ENCODE measurements at regions not wholly inside any gene's neighbourhood (a gene's known extent, or its start where the extent isn't known, plus 50 kb on each side); places are given as distances from the start of the nearest gene placed in this dataset.
"Not testable (repeated sequence)": the region's sequence is repeated elsewhere in the genome, so short reads cannot be mapped to it uniquely, and the experiment has no call there.

GRCh38 chr22:44619560-44620128 is 82.4 kb upstream of the PRR5 start:
- not testable (repeated sequence) for H3K9me3 Mint-ChIP-seq (ENCODE audit: insufficient read depth)

DNA sequence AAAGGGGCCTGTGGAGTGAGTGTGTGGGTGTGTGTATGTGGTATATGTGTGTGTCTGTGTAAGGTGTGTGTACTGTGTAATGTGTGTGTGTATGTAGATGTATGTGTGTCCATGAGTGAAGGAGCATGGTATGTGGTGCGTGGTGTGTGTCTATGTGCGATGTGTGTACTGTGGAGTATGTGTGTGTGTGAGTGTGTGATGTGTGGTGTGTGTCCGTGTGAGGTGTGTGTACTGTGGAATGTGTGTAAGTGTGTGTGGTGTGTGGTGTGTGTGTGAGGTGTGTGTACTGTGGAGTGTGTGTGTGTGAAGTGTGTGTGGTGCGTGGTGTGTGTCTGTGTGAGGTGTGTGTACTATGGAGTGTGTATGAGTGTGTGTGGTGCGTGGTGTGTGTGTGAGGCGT is 83.1 kb upstream of the PRR5 start:
- CTCF ChIA-PET; ATAC-seq; H3K4me1 Mint-ChIP-seq (ENCODE audit: low read depth); DNase-seq; H3K27me3 Mint-ChIP-seq (ENCODE audit: low read depth); H3K27ac Mint-ChIP-seq; POLR2A ChIA-PET; H3K36me3 Mint-ChIP-seq (ENCODE audit: low read depth); H3K9me3 Mint-ChIP-seq (ENCODE audit: insufficient read depth); H3K4me3 Mint-ChIP-seq: not testable (repeated sequence)

More at GRCh38 chr22:44619560-44620128, 82.4 kb upstream of the PRR5 start:
- H3K27me3 Mint-ChIP-seq (ENCODE audit: low read depth); CTCF ChIA-PET; H3K4me1 Mint-ChIP-seq (ENCODE audit: low read depth); H3K36me3 Mint-ChIP-seq (ENCODE audit: low read depth); ATAC-seq; POLR2A ChIA-PET; H3K4me3 Mint-ChIP-seq; DNase-seq; H3K27ac Mint-ChIP-seq: not testable (repeated sequence)

GRCh38 chr22:44618400-44618799 is 83.6 kb upstream of the PRR5 start:
- no peak for DNase-seq
- no peak for ATAC-seq
- no peak overlapping the region for H3K4me3 Mint-ChIP-seq
- no peaks in the 10 kb centered on the region for H3K4me1 Mint-ChIP-seq (ENCODE audit: low read depth)
- POLR2A ChIA-PET = no interaction called here
- no peak overlapping the region for H3K27ac Mint-ChIP-seq
- no peaks in the 10 kb centered on the region for H3K27me3 Mint-ChIP-seq (ENCODE audit: low read depth)
- H3K9me3 Mint-ChIP-seq (ENCODE audit: insufficient read depth) = peaks cover 8% of the 10 kb centered on the region
- no peaks in the 10 kb centered on the region for H3K36me3 Mint-ChIP-seq (ENCODE audit: low read depth)
- CTCF ChIA-PET = no interaction called here

- no peak overlapping the region for H3K4me3 Mint-ChIP-seq
- DNase-seq (no peak), ATAC-seq (no peak)
These were observed 84.2 kb upstream of the PRR5 start for GRCh38 chr22:44617828-44618227.

GRCh38 chr22:44616882-44617655 is 84.9 kb upstream of the PRR5 start:
- H3K4me1 Mint-ChIP-seq (ENCODE audit: low read depth) = no peaks in the 10 kb centered on the region
- CTCF ChIA-PET = no interaction called here
- peaks cover 17% of the 10 kb centered on the region for H3K9me3 Mint-ChIP-seq (ENCODE audit: insufficient read depth)
- POLR2A ChIA-PET = no interaction called here
- H3K27ac Mint-ChIP-seq = no peak overlapping the region
- H3K36me3 Mint-ChIP-seq (ENCODE audit: low read depth) = no peaks in the 10 kb centered on the region
- H3K27me3 Mint-ChIP-seq (ENCODE audit: low read depth) = no peaks in the 10 kb centered on the region
- H3K4me3 Mint-ChIP-seq = no peak overlapping the region
- peak; percentile 48 for DNase-seq
- no peak for ATAC-seq

More at GRCh38 chr22:44617828-44618227, 84.2 kb upstream of the PRR5 start:
- no peaks in the 10 kb centered on the region for H3K4me1 Mint-ChIP-seq (ENCODE audit: low read depth)
- ChIA-PET POLR2A (no interaction called here), CTCF (no interaction called here)
- no peak overlapping the region for H3K27ac Mint-ChIP-seq
- H3K36me3 Mint-ChIP-seq (ENCODE audit: low read depth) = no peaks in the 10 kb centered on the region
- peaks cover 13% of the 10 kb centered on the region for H3K9me3 Mint-ChIP-seq (ENCODE audit: insufficient read depth)
- H3K27me3 Mint-ChIP-seq (ENCODE audit: low read depth) = no peaks in the 10 kb centered on the region

- POLR2A ChIA-PET = no interaction called here
These were observed 85.5 kb upstream of the PRR5 start for GRCh38 chr22:44616461-44616860.

DNA sequence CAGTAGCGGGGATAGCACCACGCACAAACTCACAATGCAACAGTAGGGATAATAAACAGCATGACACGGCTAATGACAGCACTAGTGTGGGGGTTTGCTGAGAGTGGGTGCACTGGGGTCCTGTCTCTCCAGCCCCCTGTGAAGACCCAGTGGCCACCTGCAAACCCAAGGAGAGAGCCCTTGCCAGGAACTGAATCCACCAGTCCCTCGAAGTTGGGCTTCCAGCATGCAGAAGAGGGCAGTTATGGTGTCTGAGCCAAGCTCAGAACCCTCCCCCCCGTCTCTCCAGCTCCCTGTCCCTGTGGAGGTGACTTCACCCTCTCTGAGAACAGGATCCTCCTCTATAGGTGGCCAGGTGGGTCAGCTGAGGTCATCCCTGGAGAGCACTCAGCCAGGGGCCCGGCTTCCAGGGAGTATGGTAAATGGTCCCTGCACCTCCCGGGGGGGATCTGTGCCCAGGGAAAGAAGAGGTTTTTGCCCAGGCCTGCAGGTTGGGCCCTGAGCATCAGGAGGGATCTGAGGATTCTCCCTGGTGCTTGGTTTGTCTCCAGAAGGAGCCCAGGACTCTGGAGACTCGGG is 86.3 kb upstream of the PRR5 start:
- no peak for DNase-seq
- no peak overlapping the region for H3K4me3 Mint-ChIP-seq
- peaks cover 3% of the 10 kb centered on the region for H3K36me3 Mint-ChIP-seq (ENCODE audit: low read depth)
- peaks cover 27% of the 10 kb centered on the region for H3K9me3 Mint-ChIP-seq (ENCODE audit: insufficient read depth)
- no peaks in the 10 kb centered on the region for H3K27me3 Mint-ChIP-seq (ENCODE audit: low read depth)
- ATAC-seq = no peak
- no peaks in the 10 kb centered on the region for H3K4me1 Mint-ChIP-seq (ENCODE audit: low read depth)
- ChIA-PET CTCF (no interaction called here), POLR2A (no interaction called here)
- H3K27ac Mint-ChIP-seq = peak overlapping the region; percentile 30

More at GRCh38 chr22:44616461-44616860, 85.5 kb upstream of the PRR5 start:
- no peak for ATAC-seq
- H3K36me3 Mint-ChIP-seq (ENCODE audit: low read depth) = no peaks in the 10 kb centered on the region
- no peak overlapping the region for H3K27ac Mint-ChIP-seq
- no peak overlapping the region for H3K4me3 Mint-ChIP-seq
- H3K4me1 Mint-ChIP-seq (ENCODE audit: low read depth) = no peaks in the 10 kb centered on the region
- no peak for DNase-seq
- CTCF ChIA-PET = no interaction called here
- H3K9me3 Mint-ChIP-seq (ENCODE audit: insufficient read depth) = peaks cover 23% of the 10 kb centered on the region
- no peaks in the 10 kb centered on the region for H3K27me3 Mint-ChIP-seq (ENCODE audit: low read depth)

DNA sequence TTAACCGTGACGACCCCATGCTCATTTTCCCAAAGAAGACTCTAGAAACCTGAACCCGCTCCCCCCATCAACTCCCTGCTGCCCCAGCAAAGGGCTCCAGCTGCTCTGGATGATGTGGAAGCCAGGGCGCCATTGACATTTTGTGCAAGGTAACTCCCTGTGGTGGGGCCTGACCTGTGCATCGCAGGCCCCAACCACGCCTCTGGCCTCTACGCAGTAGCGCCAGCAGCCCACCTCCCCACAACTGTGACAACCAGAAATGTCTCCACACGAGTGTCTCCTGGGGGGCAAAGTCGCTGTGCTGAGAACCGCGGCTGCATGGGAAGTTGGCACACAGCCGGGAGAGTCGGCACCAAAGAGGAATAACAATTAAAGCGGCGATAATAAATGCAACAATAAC is 86.9 kb upstream of the PRR5 start:
- no peak for ATAC-seq
- Mint-ChIP-seq H3K27me3 (ENCODE audit: low read depth) (no peaks in the 10 kb centered on the region), H3K27ac (peak overlapping the region; percentile 30), H3K4me3 (no peak overlapping the region), H3K4me1 (ENCODE audit: low read depth) (no peaks in the 10 kb centered on the region), H3K9me3 (ENCODE audit: insufficient read depth) (peaks cover 30% of the 10 kb centered on the region), H3K36me3 (ENCODE audit: low read depth) (peaks cover 5% of the 10 kb centered on the region)
- DNase-seq = no peak
- ChIA-PET CTCF (no interaction called here), POLR2A (interaction anchor here (0.6 kb wide), 1 partner anchor 37 kb away, joined by 3 read pairs; no protein-coding TSS in a partner anchor)

DNA sequence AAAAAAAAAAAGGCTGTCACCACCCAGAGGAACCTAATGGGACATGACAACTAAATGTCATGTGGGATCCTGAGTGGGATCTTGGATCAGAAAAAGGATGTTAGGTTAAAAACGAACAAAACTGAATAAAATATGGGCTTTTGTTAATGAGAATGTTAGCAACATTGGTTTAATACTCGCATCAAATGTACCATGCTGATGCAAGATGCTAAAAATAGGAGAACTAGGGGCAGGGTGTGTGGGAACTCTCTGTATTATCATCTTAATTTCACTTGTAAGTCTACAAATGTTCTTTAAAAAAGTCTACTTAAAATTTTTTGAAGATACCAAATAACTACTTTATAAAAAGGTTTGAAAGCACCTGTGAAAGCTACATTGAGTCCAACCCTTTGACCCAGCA is 88.8 kb upstream of the PRR5 start:
- peaks cover 33% of the 10 kb centered on the region for H3K9me3 Mint-ChIP-seq (ENCODE audit: insufficient read depth)
- no peaks in the 10 kb centered on the region for H3K4me1 Mint-ChIP-seq (ENCODE audit: low read depth)
- CTCF ChIA-PET = no interaction called here
- peaks cover 5% of the 10 kb centered on the region for H3K36me3 Mint-ChIP-seq (ENCODE audit: low read depth)
- H3K27me3 Mint-ChIP-seq (ENCODE audit: low read depth) = no peaks in the 10 kb centered on the region
- DNase-seq = no peak
- H3K4me3 Mint-ChIP-seq = no peak overlapping the region
- POLR2A ChIA-PET = no interaction called here
- H3K27ac Mint-ChIP-seq = no peak overlapping the region
- ATAC-seq = no peak

DNA sequence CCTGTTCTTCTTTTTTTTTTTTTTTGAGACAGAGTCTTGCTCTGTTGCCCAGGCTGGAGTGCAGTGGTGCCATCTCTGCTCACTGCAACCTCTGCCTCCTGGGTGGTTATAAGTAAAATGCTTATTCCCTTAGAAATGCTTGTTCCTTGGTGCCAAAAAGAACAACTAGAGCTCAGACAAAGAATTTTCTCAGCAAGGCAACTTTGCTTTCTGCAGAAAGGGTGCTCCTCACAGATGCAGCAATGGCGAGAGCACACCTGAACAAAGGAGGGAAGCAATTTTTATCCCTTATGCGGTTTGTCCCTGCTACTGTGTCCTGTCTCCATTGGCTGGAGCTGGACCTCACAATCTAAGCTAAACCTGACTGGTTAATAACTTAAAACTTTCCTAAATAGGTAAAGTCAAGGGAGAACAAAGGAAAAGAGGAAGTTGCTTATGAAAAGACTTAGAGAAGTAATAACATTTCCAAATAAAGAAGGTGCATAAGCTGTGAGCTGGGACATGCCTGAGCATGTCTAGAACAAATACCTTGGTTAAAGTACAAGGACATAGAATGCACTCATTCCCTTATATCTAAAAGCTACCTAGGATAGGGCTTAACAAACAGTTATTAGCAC is 90.0 kb upstream of the PRR5 start:
- no peak for ATAC-seq
- Mint-ChIP-seq H3K4me3 (no peak overlapping the region), H3K36me3 (ENCODE audit: low read depth) (peaks cover 5% of the 10 kb centered on the region), H3K27ac (no peak overlapping the region), H3K4me1 (ENCODE audit: low read depth) (no peaks in the 10 kb centered on the region), H3K9me3 (ENCODE audit: insufficient read depth) (peaks cover 33% of the 10 kb centered on the region), H3K27me3 (ENCODE audit: low read depth) (peaks cover under 1% of the 10 kb centered on the region)
- ChIA-PET POLR2A (no interaction called here), CTCF (interaction anchor here (1.0 kb wide), 1 partner anchor 13 kb away, joined by 3 read pairs; no protein-coding TSS in a partner anchor)
- DNase-seq = no peak

- ChIA-PET CTCF (no interaction called here), POLR2A (interaction anchor here (0.8 kb wide), 1 partner anchor 43 kb away, joined by 4 read pairs; no protein-coding TSS in a partner anchor)
- Mint-ChIP-seq H3K36me3 (ENCODE audit: low read depth) (peaks cover 5% of the 10 kb centered on the region), H3K9me3 (ENCODE audit: insufficient read depth) (peaks cover 29% of the 10 kb centered on the region), H3K4me1 (ENCODE audit: low read depth) (no peaks in the 10 kb centered on the region), H3K27me3 (ENCODE audit: low read depth) (peaks cover 8% of the 10 kb centered on the region), H3K4me3 (no peak overlapping the region), H3K27ac (no peak overlapping the region)
- no peak for DNase-seq
- no peak for ATAC-seq
These were observed 91.9 kb upstream of the PRR5 start for GRCh38 chr22:44610071-44610470.

DNA sequence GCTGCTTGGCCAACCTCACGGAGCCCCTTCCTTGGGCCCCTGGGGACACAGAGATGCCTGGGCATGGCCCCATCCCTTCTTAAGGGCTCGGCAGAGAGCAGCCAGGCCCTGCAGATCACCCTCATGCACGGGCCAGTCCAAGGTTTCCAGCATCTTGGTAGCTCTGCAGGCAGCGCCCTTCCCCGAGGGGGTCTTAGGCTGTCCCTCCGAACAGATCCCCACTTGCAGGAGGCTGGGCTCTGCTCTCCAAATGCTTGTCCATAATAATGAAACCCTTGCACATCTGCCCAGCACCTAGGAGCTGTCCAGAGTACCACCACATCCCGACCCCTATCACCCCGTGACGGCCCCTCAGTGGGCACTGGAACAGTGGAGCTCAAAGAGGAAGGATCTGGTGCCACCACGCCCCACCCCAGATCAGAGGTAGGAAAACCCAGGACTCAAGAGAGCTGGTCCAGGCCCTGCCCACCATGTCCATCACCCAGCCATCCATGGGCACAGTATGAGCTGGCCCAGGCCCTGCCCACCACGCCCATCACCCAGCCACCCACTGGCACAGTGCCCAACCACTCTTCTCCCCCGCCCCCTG is 92.5 kb upstream of the PRR5 start:
- ChIA-PET CTCF (no interaction called here), POLR2A (interaction anchor here (0.8 kb wide), 1 partner anchor 42 kb away, joined by 4 read pairs; no protein-coding TSS in a partner anchor)
- Mint-ChIP-seq H3K36me3 (ENCODE audit: low read depth) (peaks cover 5% of the 10 kb centered on the region), H3K4me3 (no peak overlapping the region), H3K9me3 (ENCODE audit: insufficient read depth) (peaks cover 29% of the 10 kb centered on the region), H3K4me1 (ENCODE audit: low read depth) (no peaks in the 10 kb centered on the region), H3K27ac (no peak overlapping the region), H3K27me3 (ENCODE audit: low read depth) (peaks cover 12% of the 10 kb centered on the region)
- ATAC-seq = no peak
- no peak for DNase-seq

Data from activated CD8-positive, alpha-beta T cell treated with anti-CD3 and anti-CD28 coated beads, Interleukin-2, amount 10 ng/mL, durations not matched to agents 7 days and 5 days (primary cell).